MV-4-11 (cell line): ENCODE measurements at regions not wholly inside any gene's neighbourhood (a gene's known extent, or its start where the extent isn't known, plus 50 kb on each side); places are given as distances from the start of the nearest gene placed in this dataset.

Experiments used
- DNase-seq: peaks from one replicate; lab custom pipeline; 2025; lab: John Stamatoyannopoulos, UW

DNA sequence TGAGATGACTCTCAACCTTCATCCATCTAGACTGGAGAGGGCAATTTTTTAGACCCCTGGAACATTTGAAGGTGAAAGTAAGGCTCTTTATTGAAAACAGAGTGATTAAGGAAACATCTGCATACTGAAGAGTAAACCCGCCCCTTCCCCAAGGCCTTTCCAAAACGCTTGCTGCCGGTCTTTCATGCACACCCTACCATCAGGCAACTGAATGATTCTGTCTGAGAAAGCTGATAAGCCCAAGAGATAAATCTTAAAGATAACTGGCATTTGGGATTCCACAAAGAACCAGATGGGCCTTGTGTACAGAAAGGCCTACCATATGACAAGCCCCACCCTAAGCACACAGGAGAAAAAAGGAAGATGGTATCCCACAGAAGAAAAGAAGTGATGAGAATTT is 54.4 kb upstream of the PIK3R1 start:
- no peak for DNase-seq

DNA sequence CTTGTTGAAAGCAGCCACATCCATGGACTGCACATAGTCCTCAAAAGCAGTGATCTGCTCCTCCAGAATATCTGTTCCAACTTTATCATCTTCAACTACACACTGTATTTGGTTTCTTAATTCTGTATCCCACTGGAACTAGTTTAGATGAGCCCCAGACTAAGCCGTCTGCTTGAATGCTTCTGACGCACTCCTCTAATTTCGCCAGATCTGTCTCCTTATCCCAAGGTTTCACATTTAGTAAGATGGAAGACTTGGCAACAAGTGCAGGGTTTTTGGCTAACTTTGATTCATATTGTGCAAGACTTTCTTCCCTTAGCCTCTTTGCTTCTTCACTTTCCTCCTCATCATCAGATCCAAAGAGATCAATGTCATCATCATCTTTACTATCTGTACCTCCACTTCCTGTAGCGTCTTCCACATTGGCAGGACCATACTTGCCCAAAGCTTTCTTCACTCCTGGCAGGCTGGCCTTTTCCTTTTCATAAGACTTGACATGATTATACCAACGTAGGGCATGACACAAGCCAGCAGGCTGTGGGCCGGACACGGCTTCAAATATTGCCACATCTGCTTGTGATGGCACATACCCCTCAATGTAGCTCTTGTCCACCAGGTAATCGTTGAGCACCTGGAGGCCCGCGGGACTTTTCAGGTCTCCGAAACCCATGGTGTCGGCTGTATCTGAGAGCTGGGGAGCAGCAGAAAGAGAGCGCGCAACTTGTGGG is 56.2 kb upstream of the PIK3R1 start:
- no peak for DNase-seq

DNA sequence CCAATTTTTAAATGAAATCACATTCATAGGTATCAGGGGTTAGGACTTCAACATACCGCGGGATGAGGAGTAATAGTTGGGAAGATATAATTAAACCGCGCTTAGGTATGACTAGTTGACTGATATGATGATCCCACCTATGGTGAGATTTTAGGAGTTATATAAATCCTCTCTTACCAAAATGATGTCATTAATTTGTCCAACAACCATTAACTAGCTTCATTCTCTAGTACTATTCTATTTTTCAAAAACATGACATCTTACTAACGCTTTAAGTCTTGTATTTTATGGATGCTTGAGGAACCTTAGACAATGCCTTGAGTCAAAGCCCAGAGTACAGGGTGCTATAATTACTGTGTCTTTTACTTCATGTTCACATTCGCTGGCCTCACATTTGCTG is 59.6 kb upstream of the PIK3R1 start:
- no peak for DNase-seq

DNA sequence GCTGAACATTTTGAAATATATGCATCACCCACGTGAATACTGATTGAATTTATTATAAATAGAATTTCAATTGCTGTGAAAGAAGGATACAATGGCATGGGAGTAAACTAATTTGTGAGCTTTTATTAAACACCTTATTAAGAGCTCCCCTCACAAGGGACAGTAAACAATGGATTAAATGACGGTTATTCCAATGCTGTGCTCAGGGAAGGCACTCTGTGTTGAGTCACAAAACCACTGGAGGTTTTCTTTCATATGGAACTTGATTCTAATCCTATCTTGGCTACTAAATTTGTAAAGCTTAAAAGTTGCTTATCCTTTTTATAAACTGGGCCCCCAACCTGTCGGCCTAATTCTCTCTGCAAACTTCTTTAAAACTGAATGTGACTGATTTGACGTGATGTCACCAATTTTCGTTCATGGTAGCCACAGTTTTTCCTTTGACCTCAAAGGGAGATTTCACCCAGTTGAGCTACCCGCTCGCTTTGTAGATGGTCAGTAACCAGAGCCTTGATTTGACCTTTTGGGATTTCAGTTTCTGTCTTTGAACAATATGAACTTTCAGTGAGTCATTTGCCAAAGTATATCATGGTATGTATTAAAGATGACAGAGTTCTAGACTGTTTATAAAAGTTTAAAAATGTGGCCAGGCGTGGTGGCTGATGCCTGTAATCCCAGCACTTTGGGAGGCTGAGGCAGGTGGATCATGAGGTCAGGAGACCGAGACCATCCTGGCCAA is 61.3 kb upstream of the PIK3R1 start:
- DNase-seq = no peak

DNA sequence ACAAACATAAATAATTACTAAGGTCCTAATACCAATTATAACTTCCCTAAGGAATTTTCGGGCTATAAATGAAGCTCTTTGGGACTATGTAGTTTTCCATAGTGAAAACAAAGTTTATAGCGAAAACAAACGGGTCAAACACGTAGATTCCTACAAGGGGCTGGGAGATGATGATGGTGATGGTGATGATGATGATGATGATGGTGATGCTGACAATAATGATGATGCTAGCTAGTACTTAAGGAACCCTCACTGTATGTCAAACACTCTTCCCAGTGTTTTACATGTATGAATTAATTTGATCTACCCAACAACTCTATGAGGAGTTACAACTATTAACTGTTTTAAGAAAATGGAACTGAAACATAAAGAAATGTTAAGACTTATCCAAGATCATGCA is 63.7 kb upstream of the PIK3R1 start:
- no peak for DNase-seq

DNA sequence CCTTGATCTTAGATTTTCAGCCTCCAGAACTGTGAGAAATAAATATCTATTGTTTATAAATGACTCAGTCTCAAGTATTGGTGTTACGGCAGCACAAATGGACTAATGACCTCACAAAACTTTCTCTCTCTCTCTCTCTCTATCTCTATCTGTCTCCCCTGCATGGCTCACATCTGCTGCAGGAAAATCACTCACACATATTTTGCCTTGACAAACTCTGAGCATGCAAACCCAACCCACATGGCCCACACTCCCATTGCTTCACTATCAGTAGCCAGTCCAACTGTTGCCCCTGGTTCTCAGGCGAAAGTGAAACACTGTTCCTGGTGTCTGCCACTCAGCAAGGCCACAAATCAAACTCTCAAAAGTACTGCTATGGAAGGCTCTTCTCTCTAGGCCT is 66.4 kb upstream of the PIK3R1 start:
- DNase-seq = no peak

DNA sequence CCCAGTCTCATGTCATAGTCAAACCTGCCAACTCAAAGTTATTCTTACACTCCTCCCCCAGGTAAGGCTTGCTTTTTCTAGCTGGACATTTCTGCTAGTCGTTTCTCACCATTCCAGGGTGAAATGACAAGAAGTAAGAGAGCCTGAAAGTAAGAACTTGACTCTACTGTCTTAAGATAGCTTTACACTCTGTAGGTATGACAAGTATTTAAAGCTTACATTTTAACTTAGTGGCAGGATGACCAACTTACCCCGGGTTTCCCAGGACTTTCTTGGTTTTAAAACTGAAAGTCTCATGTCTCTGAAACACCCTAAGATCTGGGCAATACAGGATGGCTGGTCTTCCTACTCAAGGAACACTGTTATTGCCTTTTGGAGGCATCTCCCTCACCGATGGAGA is 67.5 kb upstream of the PIK3R1 start:
- DNase-seq = no peak

DNA sequence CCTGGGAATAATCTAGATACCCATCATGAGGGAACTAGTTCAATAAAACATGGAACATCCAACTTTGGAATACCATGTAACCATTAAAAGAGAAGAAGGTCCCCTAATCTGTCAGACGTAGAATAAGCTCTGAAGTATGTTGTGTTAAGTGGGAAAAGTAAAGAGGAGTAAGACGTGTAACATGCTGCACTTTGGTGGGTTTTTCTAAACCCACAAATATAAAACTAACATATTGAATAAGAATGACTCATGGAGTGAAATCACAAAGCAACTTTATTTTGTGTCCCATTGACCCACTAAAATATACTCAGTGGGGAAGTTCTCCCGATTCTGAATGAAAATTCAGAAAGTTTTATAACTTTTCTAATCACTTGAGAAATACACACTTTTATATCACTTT is 67.9 kb upstream of the PIK3R1 start:
- no peak for DNase-seq

DNA sequence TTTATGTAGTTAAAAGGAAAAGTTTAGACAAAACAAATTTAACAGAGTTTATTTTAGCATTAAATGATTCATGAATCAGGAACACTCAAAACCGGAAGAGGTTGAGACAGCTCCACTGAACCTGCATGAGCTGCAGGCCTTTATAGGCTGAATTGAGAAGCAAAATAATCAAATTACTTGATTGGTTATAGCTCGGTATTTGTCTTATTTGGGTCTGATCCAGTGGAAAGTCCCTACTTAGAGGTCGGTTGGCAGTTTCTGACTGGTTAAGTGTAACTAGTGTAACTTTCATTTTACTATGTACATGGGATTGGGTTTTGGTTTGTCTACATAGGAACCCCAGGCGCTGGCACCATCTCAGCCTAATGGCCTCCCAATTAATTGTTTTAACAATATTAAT is 74.1 kb upstream of the PIK3R1 start:
- no peak for DNase-seq

DNA sequence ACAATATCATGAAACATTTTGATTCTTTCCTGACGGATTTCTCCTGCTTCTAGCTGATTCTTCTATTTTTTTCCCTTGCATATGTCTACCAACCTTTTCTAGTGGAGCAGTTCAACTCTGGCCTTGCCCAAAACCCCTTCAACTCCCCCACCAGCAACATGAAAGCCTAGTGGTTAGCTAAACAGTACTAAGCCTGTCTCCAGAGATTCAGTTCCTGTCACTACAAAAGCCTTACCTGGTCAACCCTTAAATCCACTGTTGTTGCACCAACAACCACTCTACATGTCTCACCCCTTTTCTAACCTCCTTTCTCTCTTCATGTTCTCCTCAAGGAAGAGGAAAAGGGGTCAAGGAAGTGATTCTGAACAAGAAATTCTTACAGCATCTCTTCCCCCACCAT is 74.8 kb upstream of the PIK3R1 start:
- no peak for DNase-seq

DNA sequence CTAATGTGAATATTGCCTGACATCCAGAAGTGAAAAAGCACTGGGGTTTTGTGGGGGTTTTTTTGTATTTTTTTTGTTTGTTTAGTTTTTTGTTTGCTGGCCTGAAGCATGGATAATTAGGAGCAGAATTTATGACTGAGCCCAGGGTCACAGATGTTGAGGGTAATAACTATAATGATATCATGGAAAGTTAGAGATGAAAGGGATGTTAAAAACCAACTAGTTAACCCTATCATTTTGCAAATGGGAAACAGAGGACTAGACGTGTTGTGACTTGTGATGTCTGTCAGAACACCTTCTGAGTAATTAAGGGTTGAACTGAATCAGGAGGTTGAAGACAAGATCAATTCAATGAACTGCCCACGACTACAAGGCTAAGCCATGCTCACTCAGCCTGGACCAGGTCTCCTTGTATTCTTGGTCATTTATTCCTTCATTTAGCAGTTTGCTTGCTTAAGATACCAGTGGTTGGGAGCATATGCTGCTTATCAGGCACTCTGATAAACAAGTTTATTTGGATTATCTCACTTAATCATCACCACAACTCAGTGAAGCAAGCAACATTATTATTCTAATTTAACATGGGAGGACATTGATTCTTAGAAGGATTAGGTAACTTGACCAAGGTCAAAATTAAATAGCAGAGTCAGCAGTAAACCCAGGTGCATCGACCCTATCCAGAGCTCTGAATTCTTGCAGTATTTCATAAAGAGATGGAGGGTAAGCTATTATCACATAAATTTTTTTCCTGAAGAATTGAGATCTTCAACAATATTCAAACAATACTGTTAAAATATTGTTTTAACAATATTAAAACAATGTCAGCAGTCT is 75.7 kb upstream of the PIK3R1 start:
- DNase-seq = no peak

DNA sequence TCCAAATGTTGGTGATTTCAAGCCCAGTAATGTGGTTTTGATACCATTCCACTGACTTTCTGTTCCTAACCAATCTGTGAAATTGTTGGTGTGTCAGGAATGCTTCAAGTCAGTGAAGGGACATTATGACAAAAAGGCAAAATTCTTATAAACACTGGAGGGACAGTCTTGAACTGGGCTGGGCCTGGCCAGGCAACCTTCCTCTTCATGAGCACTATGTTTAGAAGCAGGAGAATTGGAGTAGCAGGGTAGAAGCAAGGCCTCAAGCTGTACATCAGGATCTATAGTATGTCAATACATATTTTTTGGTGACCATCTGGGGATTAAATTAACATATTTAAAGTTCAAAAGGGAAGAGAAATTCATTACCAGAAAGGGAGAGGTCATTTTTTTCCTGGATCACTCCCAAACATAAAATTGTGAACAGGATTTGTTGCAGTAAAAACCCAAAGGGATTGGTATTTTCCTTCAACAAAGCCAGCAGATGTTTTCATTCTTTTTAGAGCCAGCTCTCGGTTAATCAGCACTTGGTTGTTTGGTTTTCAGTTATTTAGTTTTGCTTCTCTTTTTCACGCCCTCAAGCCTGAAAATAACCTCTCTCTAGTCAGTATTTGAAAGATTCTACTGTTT is 77.9 kb upstream of the PIK3R1 start:
- peak; percentile 19 for DNase-seq

DNA sequence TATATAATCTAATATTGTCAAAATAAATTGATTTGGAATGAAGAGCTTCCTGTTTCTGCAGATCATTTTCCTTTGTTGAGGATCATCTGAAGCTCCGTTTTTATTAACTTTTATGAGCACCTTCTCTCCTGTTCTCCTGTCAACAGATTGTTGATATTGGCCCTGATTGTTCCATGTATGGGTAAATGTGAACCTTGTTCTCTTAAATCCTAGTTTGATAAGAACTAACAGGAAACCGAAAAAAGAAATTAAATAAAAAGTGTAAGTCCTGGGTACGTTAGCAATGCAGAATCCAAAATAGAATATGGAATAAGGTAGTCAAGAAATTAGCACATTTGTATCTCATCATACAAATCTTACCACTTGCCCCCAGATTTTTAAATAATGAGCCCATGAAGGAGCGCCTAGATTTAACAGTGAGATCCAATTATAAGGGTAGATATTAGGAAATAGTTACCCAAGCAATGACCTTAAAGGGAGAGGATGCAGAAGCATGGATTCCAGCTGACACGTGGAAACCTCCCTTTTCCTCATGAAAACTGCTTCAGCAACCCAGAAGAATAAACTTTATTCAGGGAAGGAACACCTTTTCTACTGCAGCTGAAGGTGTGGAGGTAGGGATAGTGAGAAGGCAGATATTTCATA is 80.8 kb upstream of the PIK3R1 start:
- no peak for DNase-seq

DNA sequence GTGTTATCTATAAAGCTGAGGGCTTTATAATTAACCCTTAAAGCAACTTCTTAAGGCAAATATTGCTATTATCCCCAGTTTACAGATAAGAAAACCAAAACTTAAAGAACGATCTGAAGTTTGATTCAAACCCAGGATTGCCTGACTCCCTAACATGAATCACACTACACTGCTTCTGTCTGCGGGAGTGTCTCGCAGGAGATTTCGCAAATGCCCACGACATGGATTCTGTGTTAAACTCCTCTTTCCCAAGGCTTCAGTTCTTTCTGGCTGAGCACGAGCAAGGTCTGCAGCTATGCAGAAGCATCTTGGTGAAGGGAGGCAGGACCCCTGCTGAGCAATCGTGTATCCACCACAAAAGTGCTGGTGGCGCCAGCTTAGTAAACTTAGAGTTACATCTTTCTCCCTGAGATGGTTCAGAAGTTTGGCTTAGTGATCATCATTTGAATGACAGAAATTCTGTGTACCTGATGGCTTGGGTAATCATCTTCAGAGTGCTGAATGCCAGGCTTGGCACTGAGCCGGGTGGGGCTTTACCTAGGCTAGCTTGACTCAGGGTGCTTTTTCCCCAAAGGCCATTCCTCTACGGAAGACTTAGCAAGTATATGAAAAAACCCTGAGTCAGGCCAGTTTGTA is 81.4 kb upstream of the PIK3R1 start:
- peak; percentile 31 for DNase-seq

DNA sequence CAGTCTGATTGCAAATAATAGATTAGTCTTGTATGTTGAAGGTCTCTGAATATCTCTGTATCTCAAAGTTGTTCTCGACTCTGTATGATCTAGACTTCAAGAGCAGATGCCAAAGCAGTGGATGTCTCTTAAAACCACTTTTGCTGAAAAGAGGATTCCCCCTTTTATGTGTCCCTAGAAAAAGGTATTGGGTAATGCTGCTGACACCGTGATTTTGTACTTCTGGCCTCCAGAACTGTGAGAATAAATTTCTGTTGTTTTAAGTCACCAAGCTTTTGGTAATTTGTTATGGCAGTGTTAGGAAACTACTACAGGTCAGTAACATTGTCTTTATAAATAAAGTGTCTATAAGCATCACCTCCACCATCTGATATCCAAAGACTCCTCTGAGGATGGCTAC is 85.3 kb upstream of the PIK3R1 start:
- no peak for DNase-seq

DNA sequence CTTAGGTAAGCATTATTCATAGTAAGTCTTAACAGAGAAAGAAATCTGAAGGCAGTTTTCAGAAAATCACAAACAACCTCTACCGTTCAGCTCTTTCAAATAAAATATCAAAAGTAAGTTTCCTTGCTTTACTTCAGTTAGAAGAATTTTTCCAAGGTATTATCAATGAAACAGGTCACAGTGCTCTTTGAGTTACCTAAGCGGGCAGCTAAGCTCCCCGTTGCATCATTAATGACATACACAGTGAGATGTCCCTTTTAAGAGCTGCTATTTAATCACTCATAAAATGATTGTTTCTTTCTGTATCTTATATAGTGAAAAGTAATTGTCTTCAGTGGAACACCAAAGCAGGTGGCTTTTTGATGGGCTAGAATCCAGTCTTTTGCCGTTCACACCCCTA is 86.2 kb upstream of the PIK3R1 start:
- no peak for DNase-seq

DNA sequence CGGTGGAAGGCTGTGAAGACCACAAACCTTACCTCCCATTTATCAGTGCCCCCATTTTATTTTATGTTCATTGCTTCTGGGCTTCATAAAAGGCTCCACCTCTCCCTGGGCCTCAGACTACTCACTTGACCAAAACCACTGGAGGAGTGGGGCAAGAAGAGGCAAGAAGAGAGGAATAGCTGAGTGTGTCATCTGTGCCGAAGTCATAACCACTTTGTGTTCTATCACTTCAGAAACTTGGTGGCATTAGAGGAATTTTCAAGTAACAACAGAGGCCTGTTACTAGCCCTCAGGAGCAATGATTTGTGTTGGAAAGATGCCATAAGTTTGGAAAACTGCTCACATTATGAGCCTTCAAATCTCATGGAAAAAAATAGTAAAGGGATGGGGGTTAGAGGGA is 88.7 kb upstream of the PIK3R1 start:
- no peak for DNase-seq

DNA sequence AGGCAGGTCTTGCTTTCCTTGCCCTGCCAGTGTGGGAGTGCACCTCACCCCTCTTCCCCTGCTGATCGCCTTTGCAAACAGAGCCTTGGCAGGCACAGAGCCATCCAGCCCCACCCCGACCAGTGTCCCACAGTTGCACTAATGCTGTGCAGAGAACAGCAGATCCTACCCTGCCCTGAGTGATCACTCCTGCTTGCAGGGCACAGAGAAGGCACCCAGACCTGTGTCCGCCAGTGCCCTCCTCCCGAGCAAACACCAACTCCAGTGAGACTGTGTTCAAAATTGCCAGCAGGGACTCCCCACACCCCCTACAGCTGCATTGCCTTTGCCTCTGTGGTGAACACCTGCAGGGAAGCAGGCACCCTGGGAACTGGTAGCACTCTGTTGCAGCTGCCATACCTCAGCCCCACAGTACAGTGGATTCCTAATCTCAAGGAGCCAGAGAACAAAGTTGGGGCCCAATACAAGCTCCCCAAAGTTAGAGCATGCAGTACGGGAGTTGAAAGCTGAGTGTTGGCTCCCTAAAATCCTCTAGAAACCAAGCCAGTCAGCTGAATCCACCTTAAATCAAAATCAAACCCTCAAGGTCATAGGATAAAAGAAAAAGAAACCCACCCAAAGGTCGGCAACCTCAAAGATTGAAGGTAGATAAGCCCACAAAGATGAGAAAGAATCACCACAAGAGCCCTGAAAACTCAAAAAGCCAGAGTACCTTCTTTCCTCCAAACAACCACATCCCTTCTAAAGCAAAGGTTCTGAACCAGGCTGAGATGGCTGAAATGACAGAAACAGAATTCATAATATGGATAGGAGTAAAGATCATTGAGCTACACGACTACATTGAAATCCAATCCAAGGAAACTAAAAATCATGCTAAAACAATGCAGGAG is 92.9 kb upstream of the PIK3R1 start:
- DNase-seq = no peak

DNA sequence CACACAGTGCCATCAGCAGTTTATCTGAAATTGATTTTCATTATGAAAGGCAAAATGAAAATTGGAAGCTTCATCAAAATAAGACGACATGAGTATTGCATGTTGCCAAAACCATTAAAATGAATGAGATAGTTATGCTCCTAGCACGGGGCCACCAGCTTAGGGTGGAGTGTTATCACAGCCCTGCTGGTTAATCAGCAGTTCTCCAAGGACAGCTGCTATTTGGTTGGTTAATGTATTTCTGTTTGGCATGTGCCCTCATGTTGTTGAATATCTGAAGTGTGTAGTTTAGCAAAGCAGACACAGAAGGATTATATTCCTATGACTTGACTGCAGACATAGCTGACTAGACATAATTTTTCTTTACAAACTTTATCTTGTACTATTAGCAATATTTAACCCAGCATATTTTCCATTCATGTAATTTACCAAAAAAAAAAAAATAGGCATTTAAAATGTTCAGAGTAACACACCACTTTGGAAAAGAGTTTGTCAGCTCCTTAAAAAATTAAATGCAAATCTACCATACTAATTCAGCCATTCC is 98.6 kb upstream of the PIK3R1 start:
- DNase-seq = no peak

DNA sequence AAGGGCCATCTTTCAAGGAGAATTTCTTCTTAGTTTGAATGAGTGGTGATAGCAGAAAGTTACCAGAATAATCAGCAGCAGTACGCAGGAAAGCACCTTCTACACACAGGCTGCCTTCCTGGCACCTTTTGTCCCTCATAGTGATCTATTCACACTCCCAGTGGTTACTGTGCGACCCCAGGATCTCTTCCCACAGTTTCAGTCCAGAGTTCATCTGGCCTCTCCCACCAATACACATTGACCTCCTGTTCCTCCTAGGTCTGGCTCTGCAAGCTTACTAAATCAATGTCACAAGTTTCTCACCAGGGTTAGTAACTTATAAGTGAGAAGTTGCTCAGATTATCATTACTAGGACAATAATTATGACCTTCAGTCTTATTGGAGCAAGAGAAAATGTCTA is 99.1 kb upstream of the PIK3R1 start:
- no peak for DNase-seq
